Lower leg skin (tissue), 3 donors: ENCODE measurements at regions not wholly inside any gene's neighbourhood (a gene's known extent, or its start where the extent isn't known, plus 50 kb on each side); places are given as distances from the start of the nearest gene placed in this dataset.

ENCODE experiments used
- POLR2A ChIP-seq, 2 donors: fragments of 450-650 bp; IDR thresholded peaks; one replicate each; pipeline ENCODE4 v1.6.1; 2016 to 2017; ENCODE audit warnings: antibody characterized with exemption in 2 of 2, mild to moderate bottlenecking in 1 of 2, moderate library complexity in 1 of 2
- TF ChIP-seq, protein P1 (sequence below), 3 donors: fragments of 450-650 bp; IDR thresholded peaks; one replicate each; pipeline ENCODE4 v1.5.1; 2016; ENCODE audit warnings: antibody characterized with exemption in 3 of 3, mild to moderate bottlenecking in 3 of 3, moderate library complexity in 2 of 3

DNA sequence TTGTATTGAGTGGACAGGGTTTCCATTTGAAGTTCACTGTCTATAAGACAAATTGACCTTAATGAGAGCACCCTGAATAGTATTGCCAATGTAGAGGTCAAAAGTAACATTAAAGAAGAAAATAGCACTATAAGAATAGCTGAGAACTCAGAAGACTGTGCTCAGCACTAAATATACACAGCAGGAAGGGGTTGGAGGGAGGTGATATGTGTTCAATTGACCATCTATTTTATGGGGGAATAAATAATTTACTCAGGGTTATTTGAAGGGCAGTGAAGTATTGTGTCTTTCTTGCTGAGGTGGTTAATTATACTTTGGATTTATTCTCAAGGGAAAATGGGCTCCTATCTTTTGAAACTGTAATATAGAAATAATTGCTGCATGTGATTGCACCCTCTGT lies 1380.5 kb upstream of the SPRY2 start:
- TF ChIP-seq POLR2A (IDR thresholded peaks at IDR 0.05): no peak
- TF ChIP-seq, protein P1, sequence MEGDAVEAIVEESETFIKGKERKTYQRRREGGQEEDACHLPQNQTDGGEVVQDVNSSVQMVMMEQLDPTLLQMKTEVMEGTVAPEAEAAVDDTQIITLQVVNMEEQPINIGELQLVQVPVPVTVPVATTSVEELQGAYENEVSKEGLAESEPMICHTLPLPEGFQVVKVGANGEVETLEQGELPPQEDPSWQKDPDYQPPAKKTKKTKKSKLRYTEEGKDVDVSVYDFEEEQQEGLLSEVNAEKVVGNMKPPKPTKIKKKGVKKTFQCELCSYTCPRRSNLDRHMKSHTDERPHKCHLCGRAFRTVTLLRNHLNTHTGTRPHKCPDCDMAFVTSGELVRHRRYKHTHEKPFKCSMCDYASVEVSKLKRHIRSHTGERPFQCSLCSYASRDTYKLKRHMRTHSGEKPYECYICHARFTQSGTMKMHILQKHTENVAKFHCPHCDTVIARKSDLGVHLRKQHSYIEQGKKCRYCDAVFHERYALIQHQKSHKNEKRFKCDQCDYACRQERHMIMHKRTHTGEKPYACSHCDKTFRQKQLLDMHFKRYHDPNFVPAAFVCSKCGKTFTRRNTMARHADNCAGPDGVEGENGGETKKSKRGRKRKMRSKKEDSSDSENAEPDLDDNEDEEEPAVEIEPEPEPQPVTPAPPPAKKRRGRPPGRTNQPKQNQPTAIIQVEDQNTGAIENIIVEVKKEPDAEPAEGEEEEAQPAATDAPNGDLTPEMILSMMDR (IDR thresholded peaks at IDR 0.05): no peak
